SJCRH30 (cell line): ENCODE measurements at regions not wholly inside any gene's neighbourhood (a gene's known extent, or its start where the extent isn't known, plus 50 kb on each side); places are given as distances from the start of the nearest gene placed in this dataset.
A peak's percentile ranks its signal among the peaks of the same experiment; 100 is the strongest.

Experiments used
- DNase-seq, 2 experiments: peaks; one replicate each; pipeline ENCODE4 v3.0.0-alpha.2; 2015 to 2020
- H3K27ac ChIP-seq: fragments of 250-450 bp; sonication (Bioruptor Pico); 2 replicates; pipeline ENCODE4 v1.5.1; 2020; ENCODE audit warnings: mild to moderate bottlenecking, moderate library complexity
- H3K27me3 ChIP-seq: fragments of 250-450 bp; sonication (Bioruptor Pico); 2 replicates; pipeline ENCODE4 v1.5.1; 2020; ENCODE audit warnings: mild to moderate bottlenecking, moderate library complexity
- H3K36me3 ChIP-seq: fragments of 250-450 bp; sonication (Bioruptor Pico); 2 replicates; pipeline ENCODE4 v1.5.1; 2020; ENCODE audit warnings: mild to moderate bottlenecking, moderate library complexity
- H3K4me1 ChIP-seq: fragments of 250-450 bp; sonication (Bioruptor Pico); 2 replicates; pipeline ENCODE4 v1.5.1; 2020; ENCODE audit warnings: mild to moderate bottlenecking, moderate library complexity
- H3K4me3 ChIP-seq: fragments of 250-450 bp; sonication (Bioruptor Pico); 2 replicates; pipeline ENCODE4 v1.5.1; 2020; ENCODE audit warnings: mild to moderate bottlenecking, moderate library complexity
- H3K9me3 ChIP-seq: fragments of 250-450 bp; sonication (Bioruptor Pico); replicated peaks from 2 replicates; pipeline ENCODE4 v1.5.1; 2020; ENCODE audit warnings: mild to moderate bottlenecking, moderate library complexity

- no peaks in the 10 kb centered on the region for H3K36me3 ChIP-seq
- no peaks in the 10 kb centered on the region for H3K9me3 ChIP-seq
- H3K4me3 ChIP-seq, result no peak overlapping the region
- DNase-seq, result no peak
- H3K27ac ChIP-seq, result no peak overlapping the region
- H3K27me3 ChIP-seq, result no peaks in the 10 kb centered on the region
- peaks cover 10% of the 10 kb centered on the region; the same call in 1 of the 2 replicates for H3K4me1 ChIP-seq
These were observed 165.2 kb upstream of the CST7 start for GRCh38 chr20:24783631-24784492.

DNA sequence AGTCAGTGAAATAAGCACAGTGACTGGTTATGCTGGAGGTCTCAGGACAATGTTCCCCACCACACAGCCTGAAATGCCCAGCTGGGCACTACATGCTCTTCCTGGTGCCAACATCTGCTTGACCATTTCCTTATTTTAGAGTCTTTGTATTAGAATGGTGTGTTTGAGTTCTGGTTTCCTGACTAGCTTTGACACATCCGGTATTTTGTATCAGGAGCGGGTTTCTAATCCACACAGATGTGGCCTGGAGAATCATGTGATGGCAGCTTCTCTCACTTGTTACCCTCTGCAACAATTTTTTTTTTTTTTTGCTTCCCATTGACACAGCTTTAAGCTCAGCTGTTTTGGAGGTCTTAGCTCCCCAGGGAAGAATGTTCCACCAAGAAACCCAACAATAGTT, 164.5 kb upstream of the CST7 start:
- H3K36me3 ChIP-seq, result no peaks in the 10 kb centered on the region
- H3K27ac ChIP-seq, result no peak overlapping the region; the same call in 1 of the 2 replicates
- H3K27me3 ChIP-seq, result no peaks in the 10 kb centered on the region
- H3K9me3 ChIP-seq, result no peaks in the 10 kb centered on the region
- H3K4me1 ChIP-seq, result peaks cover 3% of the 10 kb centered on the region; the same call in 1 of the 2 replicates
- no peak overlapping the region for H3K4me3 ChIP-seq
- no peak for DNase-seq

DNA sequence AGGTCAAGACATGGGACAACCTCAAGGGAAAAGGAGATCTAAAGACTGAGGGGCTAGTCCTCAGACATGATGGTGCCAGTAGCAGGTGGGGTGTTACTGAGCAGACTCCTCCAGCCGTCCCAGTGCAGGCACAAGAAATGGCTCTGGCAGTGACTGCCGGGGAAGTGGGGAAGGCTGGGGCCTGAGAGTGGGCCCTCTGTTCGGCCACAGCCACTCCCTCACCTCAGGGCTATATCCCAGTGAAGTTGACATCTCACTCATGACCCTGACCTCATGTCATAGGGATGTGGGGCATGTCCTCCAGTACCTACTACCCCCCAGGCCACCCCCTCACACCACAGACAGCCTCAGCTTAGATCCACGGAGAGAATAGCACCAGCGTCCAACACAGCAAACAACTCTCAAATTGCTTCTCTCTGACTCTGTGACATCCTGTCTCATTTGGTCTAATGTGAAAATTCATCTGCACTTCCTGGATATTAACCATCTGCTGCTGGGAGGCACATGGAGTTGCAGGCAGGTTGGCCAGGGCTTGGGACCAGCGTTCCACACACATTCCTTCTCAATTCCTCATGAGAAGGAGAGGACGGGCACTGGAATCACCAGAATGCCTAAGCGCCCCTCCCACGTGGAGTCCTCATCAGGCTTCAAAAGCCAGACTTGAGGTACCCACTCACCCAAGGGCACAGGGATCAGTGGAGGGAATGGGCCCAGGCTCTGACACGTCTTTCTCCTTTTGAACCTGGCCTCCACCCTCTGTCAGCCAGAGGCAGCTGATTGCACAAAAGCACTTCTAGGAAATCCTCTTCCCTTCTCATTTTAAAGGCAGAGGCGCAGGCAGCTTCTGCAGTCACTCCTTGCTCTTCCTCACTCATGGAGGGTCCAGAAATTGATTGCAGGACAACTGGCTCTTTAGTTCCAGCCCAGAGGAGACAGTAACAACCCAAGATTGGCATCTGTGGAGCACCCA, 163.6 kb upstream of the CST7 start:
- Histone ChIP-seq H3K4me1 (peaks cover 3% of the 10 kb centered on the region; the same call in 1 of the 2 replicates), H3K27ac (peak overlapping the region; percentile 10), H3K4me3 (no peak overlapping the region), H3K36me3 (no peaks in the 10 kb centered on the region), H3K27me3 (no peaks in the 10 kb centered on the region), H3K9me3 (no peaks in the 10 kb centered on the region)
- no peak for DNase-seq

GRCh38 chr20:24786111-24786495, 163.0 kb upstream of the CST7 start:
- Histone ChIP-seq H3K27me3 (no peaks in the 10 kb centered on the region), H3K36me3 (no peaks in the 10 kb centered on the region), H3K27ac (no peak overlapping the region), H3K4me3 (no peak overlapping the region), H3K9me3 (no peaks in the 10 kb centered on the region), H3K4me1 (peaks cover 3% of the 10 kb centered on the region; the same call in 1 of the 2 replicates)
- DNase-seq, result no peak

GRCh38 chr20:24786646-24787045, 162.4 kb upstream of the CST7 start:
- H3K4me3 ChIP-seq, result no peak overlapping the region
- H3K27ac ChIP-seq, result no peak overlapping the region
- H3K27me3 ChIP-seq, result no peaks in the 10 kb centered on the region
- H3K4me1 ChIP-seq, result peaks cover 3% of the 10 kb centered on the region; the same call in 1 of the 2 replicates
- H3K36me3 ChIP-seq, result no peaks in the 10 kb centered on the region
- H3K9me3 ChIP-seq, result no peaks in the 10 kb centered on the region
- DNase-seq, result no peak

DNA sequence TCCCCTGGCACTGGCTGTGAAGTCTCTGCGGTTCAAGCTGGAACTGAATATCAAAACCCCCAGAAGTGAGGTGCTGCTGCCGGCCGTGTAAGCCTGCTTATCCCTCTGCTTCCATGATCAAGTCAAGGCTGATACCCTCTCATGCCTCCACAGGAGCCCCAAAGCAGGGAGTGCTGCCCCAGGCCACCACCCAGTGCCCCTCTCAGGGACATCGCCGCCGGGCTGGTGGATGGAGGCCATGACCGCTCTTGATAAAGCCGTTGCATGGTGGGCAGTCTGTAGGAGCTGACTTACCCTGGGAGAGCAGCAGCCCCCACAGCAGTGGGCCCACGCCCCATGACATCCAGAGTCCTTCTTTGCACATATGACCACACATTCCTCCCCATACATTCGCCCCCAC, 162.0 kb upstream of the CST7 start:
- DNase-seq, result no peak
- H3K4me3 ChIP-seq, result no peak overlapping the region
- no peaks in the 10 kb centered on the region for H3K27me3 ChIP-seq
- peaks cover 3% of the 10 kb centered on the region; the same call in 1 of the 2 replicates for H3K4me1 ChIP-seq
- H3K27ac ChIP-seq, result no peak overlapping the region
- H3K9me3 ChIP-seq, result no peaks in the 10 kb centered on the region
- H3K36me3 ChIP-seq, result no peaks in the 10 kb centered on the region

DNA sequence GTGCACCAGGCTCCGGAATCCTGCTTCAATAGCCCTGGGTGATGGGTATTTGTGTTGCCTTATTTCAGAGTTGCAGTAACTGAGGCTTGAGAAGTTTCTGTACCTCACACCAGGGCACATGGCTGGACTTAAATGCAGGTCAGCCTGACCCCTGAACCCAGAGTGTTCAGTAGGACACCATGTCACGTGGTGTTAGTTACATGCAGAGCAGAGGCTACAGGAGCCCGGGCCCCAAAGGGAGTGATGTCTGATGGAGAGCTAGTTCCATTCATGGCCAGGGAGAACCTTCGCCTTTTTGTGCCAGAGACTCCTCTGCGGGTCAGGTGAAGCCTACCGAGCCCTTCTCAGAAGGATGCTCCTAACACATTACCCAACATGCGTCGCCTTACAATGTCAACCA, 161.4 kb upstream of the CST7 start:
- Histone ChIP-seq H3K9me3 (no peaks in the 10 kb centered on the region), H3K4me3 (no peak overlapping the region), H3K4me1 (peaks cover 3% of the 10 kb centered on the region; the same call in 1 of the 2 replicates), H3K36me3 (no peaks in the 10 kb centered on the region), H3K27me3 (no peaks in the 10 kb centered on the region), H3K27ac (no peak overlapping the region)
- no peak for DNase-seq

DNA sequence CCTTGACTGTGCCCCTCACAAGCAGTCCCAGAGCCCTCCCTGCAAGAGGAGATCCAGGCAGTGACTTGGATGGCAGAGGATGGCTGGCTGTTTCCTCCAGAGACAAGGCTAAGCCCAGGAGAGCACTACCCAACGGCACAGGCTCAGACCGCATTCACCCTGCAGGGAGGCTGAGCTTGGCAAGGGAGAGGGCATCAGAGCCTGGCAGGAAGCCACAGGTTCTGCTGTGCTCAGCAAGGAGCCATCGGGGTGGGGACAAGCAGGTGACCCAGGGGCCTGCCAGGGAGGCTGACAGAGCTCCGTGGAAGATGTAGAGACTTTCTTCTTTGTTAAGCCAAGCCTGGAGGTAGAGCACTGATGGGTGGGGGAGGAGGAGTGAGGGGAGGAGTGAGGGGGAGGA, 159.2 kb upstream of the CST7 start:
- Histone ChIP-seq H3K36me3 (no peaks in the 10 kb centered on the region), H3K27me3 (no peaks in the 10 kb centered on the region), H3K4me1 (peaks cover 3% of the 10 kb centered on the region; the same call in 1 of the 2 replicates), H3K4me3 (no peak overlapping the region), H3K27ac (no peak overlapping the region), H3K9me3 (no peaks in the 10 kb centered on the region)
- DNase-seq, result no peak

GRCh38 chr20:24790746-24791283, 158.3 kb upstream of the CST7 start:
- Histone ChIP-seq H3K9me3 (no peaks in the 10 kb centered on the region), H3K27ac (no peak overlapping the region), H3K27me3 (no peaks in the 10 kb centered on the region), H3K36me3 (no peaks in the 10 kb centered on the region), H3K4me1 (peaks cover 8% of the 10 kb centered on the region; the same call in 1 of the 2 replicates), H3K4me3 (no peak overlapping the region)
- no peak for DNase-seq

DNA sequence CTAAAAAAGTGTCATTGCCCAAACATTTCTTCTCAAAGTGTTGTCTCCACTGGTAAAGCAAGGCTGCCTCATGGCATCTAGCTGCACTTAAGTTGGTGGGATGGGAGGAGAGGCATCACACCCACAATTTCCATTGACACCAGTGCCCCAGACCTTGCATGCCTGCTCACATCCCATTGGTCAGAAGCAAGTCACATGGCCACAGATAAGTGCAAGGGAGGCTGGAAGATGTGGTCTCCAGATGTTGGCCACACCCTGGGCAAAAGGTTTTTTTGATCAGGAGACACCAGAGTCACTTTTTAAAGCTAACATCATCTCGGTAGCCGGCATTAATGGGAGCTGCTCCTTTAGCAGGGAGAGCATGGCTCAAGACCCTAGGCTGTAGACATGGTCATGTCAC, 157.1 kb upstream of the CST7 start:
- Histone ChIP-seq H3K4me3 (no peak overlapping the region), H3K36me3 (no peaks in the 10 kb centered on the region), H3K27ac (no peak overlapping the region), H3K4me1 (peaks cover 10% of the 10 kb centered on the region; the same call in 1 of the 2 replicates), H3K27me3 (no peaks in the 10 kb centered on the region), H3K9me3 (no peaks in the 10 kb centered on the region)
- DNase-seq, result no peak

DNA sequence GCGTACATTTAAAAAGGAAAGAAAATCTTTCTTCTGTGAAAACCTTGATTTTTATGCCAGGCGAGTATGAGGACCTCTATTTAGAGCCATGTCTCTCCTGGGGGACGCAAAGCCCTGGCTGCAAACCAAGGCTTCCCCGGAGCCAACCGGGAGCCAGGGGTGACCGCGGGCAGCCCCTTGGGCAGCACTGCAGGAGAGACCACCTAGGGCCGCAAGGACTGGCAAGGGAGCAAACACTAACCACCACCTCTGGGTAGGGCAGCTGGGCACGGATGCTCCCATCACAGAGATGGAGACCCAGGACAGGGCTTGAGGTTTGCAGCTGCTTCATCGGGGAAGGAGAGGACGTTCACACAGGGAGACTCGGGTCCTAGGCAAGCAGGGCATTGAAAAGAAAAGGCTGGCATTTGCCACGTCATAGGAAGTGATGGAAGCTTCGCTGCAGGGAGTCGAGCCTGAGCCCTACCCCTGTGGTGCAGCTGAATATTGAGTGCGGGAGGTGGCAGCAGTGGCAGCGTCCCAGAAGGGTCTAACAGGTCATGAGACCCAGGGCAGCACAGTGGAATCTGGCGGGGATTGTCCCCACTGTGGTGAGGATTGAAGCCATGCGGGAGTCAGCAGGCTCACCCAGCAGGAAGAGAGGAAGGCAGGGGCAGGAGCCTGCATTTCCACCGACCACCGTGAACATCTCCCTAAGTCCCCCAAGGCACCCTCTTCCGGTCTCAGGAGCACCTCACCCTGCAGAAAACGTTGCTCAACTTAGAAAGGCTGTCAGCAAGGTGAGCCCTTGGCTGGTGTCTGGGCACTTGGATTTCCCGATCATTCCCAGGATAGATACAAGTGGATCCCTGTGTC, 156.2 kb upstream of the CST7 start:
- Histone ChIP-seq H3K4me1 (peaks cover 10% of the 10 kb centered on the region; the same call in 1 of the 2 replicates), H3K27ac (no peak overlapping the region), H3K4me3 (no peak overlapping the region), H3K9me3 (no peaks in the 10 kb centered on the region), H3K36me3 (no peaks in the 10 kb centered on the region), H3K27me3 (no peaks in the 10 kb centered on the region)
- DNase-seq, result no peak

DNA sequence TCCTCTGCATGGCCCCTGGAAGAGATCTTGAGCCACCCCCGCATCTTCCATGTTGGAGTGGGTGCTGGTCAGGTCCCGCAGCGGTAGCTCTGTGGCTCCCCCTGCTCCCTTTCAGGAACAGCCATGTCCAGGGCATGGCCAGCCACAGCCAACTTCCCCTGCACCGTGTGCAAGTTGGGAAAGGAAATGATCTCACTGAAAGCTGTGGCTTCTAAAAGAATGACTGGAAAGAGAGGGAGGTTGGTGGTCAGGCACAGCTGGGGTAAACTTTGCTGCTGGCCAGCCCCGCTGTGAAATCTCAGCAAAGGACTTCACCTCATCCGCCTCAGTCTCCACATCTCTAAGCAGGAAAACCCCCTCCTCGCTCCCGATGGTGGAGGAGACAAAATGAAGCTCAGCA, 153.6 kb upstream of the CST7 start:
- H3K27ac ChIP-seq, result 0 out of 2 replicates have a peak overlapping the region, but pooled peaks have one; percentile 8
- peaks cover 20% of the 10 kb centered on the region for H3K4me1 ChIP-seq
- no peaks in the 10 kb centered on the region for H3K27me3 ChIP-seq
- no peak overlapping the region for H3K4me3 ChIP-seq
- H3K9me3 ChIP-seq, result no peaks in the 10 kb centered on the region
- peak; percentile 36 to 45 for DNase-seq
- H3K36me3 ChIP-seq, result no peaks in the 10 kb centered on the region

- no peak overlapping the region for H3K27ac ChIP-seq
- DNase-seq, result no peak
- no peaks in the 10 kb centered on the region for H3K9me3 ChIP-seq
- H3K27me3 ChIP-seq, result no peaks in the 10 kb centered on the region
- H3K4me3 ChIP-seq, result no peak overlapping the region
- no peaks in the 10 kb centered on the region for H3K36me3 ChIP-seq
- H3K4me1 ChIP-seq, result peaks cover 20% of the 10 kb centered on the region
These were observed 152.8 kb upstream of the CST7 start for GRCh38 chr20:24796236-24796635.

DNA sequence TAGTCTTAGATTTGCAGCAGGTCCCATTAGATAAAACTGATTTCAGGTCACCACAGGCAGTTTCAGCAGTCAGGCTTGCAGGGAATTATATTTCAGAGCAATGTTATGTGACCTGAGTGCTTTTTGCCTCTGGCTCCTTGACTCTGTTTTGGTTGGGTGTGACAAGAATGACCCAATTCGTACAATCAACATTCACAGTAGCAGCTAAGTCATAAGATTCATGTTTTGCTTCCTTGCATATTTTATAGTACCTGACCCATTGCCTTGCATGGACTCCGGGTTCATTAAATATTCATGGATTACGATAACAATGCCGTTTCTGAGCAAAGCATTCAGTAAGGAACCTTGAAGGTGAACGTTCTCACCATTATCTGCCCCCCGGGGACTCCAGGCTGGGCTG, 152.0 kb upstream of the CST7 start:
- no peaks in the 10 kb centered on the region for H3K9me3 ChIP-seq
- DNase-seq, result no peak

More for the DNA sequence above, 152.0 kb upstream of the CST7 start:
- Histone ChIP-seq H3K4me3 (no peak overlapping the region), H3K36me3 (no peaks in the 10 kb centered on the region), H3K27ac (no peak overlapping the region), H3K4me1 (peaks cover 20% of the 10 kb centered on the region), H3K27me3 (no peaks in the 10 kb centered on the region)
